Breast epithelium (tissue), 3 donors: ENCODE measurements at regions not wholly inside any gene's neighbourhood (a gene's known extent, or its start where the extent isn't known, plus 50 kb on each side); places are given as distances from the start of the nearest gene placed in this dataset.

Experiments used
- CTCF ChIP-seq, 3 donors: fragments of 450-650 bp; IDR thresholded peaks; one replicate each; pipeline ENCODE4 v1.5.1; 2016 to 2017; ENCODE audit warnings: antibody characterized with exemption in 3 of 3, mild to moderate bottlenecking in 3 of 3, moderate library complexity in 3 of 3
- POLR2A ChIP-seq: fragments of 450-650 bp; IDR thresholded peaks from one replicate; pipeline ENCODE4 v1.6.1; 2016; ENCODE audit warnings: antibody characterized with exemption, mild to moderate bottlenecking, moderate library complexity
- POLR2AphosphoS5 ChIP-seq, 3 donors: sonication (generic); formaldehyde crosslinking; IDR thresholded peaks; one replicate each; pipeline ENCODE4 v1.6.1; 2017; ENCODE audit warnings: antibody characterized with exemption in 3 of 3

- TF ChIP-seq POLR2AphosphoS5 (IDR thresholded peaks at IDR 0.05) (no peak), CTCF (IDR thresholded peaks at IDR 0.05) (no peak), POLR2A (no peak)
These were observed 223.4 kb upstream of the DUSP10 start for GRCh38 chr1:221965252-221965651.
